HL-60 (cell line): ENCODE measurements at regions not wholly inside any gene's neighbourhood (a gene's known extent, or its start where the extent isn't known, plus 50 kb on each side); places are given as distances from the start of the nearest gene placed in this dataset.

Experiments
- CTCF ChIP-seq: IDR thresholded peaks from one replicate; pipeline ENCODE4 v1.5.1; 2011; ENCODE audit warnings: low read length, control low read depth, inconsistent platforms; ENCODE audit not compliant: insufficient read depth
- GABPA ChIP-seq: IDR thresholded peaks from 2 replicates; pipeline ENCODE4 v1.6.1; 2012; ENCODE audit warnings: low read depth

GRCh38 chr9:2904242-2904930 lies 60.5 kb upstream of the PUM3 start:
- TF ChIP-seq CTCF (no peak), GABPA (no peak)
